GM23338 (cell line): ENCODE measurements at regions not wholly inside any gene's neighbourhood (a gene's known extent, or its start where the extent isn't known, plus 50 kb on each side); places are given as distances from the start of the nearest gene placed in this dataset.

ENCODE experiments used
- CTCF ChIP-seq, 2 experiments: fragments of 200-600 bp in 1 of 2; sonication (generic) in 1 of 2; conservative IDR thresholded peaks; 2 replicates each; pipeline versions ENCODE4 v1.5.1 to v1.6.1; 2016 to 2017; ENCODE audit warnings: antibody characterized with exemption in 2 of 2, low read depth in 2 of 2, mild to moderate bottlenecking in 2 of 2, moderate library complexity in 1 of 2
- EZH2 ChIP-seq: fragments of 200-600 bp; sonication (generic); IDR thresholded peaks from one replicate; pipeline ENCODE4 v1.8.0; 2017; ENCODE audit warnings: antibody characterized with exemption, mild to moderate bottlenecking, low read depth; ENCODE audit not compliant: unreplicated experiment

DNA sequence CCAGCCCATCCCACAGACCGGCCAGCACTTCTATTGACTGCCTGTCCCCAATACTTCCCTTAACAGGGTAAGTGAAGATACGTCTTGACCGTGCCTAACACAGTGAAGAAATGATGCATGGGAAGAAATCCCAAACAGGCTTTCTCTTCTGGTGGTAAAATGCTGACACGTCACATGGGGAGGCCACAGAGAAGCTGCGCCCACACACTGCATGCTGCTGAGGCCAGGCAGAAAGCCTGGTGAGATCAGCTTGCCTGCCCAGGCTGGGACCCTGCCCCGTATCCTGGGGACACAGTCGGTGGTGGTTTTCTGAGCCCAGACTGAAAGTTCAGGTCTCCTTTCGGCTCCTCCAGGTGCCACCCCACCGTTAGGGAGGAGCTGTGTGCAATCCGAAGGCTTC lies 356.3 kb upstream of the MGMT start:
- TF ChIP-seq EZH2 (no peak), CTCF (conservative IDR thresholded peaks at IDR 0.05; ENCODE audit: low read depth in 2 of 2) (no peak)
